ENCODE measurements at regions not wholly inside any gene's neighbourhood (a gene's known extent, or its start where the extent isn't known, plus 50 kb on each side); places are given as distances from the start of the nearest gene placed in this dataset.

DNA sequence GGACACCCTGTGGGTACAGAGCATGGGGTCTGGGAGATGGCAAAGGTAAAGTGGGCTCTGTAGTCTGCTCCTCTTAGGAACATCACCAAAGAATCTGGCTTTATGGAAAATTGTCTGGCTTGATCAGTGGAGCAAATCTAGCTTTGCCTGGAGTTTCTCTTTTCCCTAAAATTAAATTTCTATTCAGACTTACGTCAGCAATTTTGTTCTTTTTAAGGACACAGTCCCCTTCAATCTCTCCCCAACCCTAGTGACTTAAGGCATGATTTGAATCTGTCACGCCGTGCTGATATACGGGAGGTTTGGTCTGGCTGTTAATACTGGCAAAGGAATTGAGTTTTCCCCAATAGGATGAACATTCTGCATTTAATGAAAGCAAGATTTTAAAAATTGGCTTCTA is 72.3 kb upstream of the ERCC6L2 start:
- Histone ChIP-seq H4K91ac (ENCODE audit: insufficient read length, low read depth, low read length) (no peak overlapping the region), H2BK15ac (ENCODE audit: low read depth, low read length) (no peak overlapping the region), H3K23me2 (ENCODE audit: insufficient read length, low read depth, low read length, poor library complexity, severe bottlenecking) (no peaks in the 10 kb centered on the region), H4K8ac (replicated peaks; ENCODE audit: insufficient read length, low read depth, low read length) (no peak overlapping the region), H3K18ac (ENCODE audit: insufficient read length, low read depth, low read length) (no peak overlapping the region), H2AK5ac (ENCODE audit: insufficient read length, low read length) (no peak overlapping the region), H4K20me1 (ENCODE audit: control insufficient read depth, insufficient read depth, insufficient read length) (no peaks in the 10 kb centered on the region), H3K4ac (ENCODE audit: low read depth, low read length) (no peak overlapping the region), H3K4me2 (ENCODE audit: insufficient read depth, insufficient read length, low read length) (no peak overlapping the region), H3T11ph (ENCODE audit: low read length) (no peak overlapping the region), H3K56ac (ENCODE audit: insufficient read length, low read depth, low read length) (no peak overlapping the region), H3K9me3 (ENCODE audit: control insufficient read depth, low read depth, low read length) (no peaks in the 10 kb centered on the region), H3K14ac (ENCODE audit: insufficient read depth, low read length) (no peak overlapping the region), H2BK5ac (ENCODE audit: insufficient read length, low read length) (no peak overlapping the region), H3K79me2 (ENCODE audit: insufficient read depth, low read length) (no peaks in the 10 kb centered on the region), H3K9ac (ENCODE audit: extremely low read depth, insufficient read length, low read length) (no peak overlapping the region), H3K27me3 (ENCODE audit: insufficient read depth, low read length) (no peaks in the 10 kb centered on the region), H3K4me1 (ENCODE audit: insufficient read depth, low read length) (no peaks in the 10 kb centered on the region; the same call in 1 of the 2 replicates), H2BK20ac (ENCODE audit: low read depth, low read length, poor library complexity, severe bottlenecking) (no peak overlapping the region), H3K79me1 (ENCODE audit: insufficient read depth, low read depth, low read length, poor library complexity, severe bottlenecking) (no peaks in the 10 kb centered on the region), H2AFZ (ENCODE audit: low read length) (no peak overlapping the region), H2BK12ac (ENCODE audit: insufficient read length, low read depth, low read length) (peak overlapping the region; percentile 91), H3K23ac (ENCODE audit: insufficient read length, low read depth, low read length) (no peak overlapping the region), H2BK120ac (ENCODE audit: low read depth, low read length, poor library complexity, severe bottlenecking) (no peak overlapping the region), H3K27ac (ENCODE audit: insufficient read length, low read depth, low read length) (no peak overlapping the region), H4K5ac (ENCODE audit: insufficient read length, low read depth, low read length) (no peak overlapping the region)
- no peaks in the 10 kb centered on the region for H3K9me3 Mint-ChIP-seq
- H3K36me3 Mint-ChIP-seq (ENCODE audit: insufficient read depth in 1 of 3, low read depth in 3 of 3), result no peaks in the 10 kb centered on the region; a peak in 1 of 7 replicates
- DNase-seq, result no peak
- no peaks in the 10 kb centered on the region for H3K27me3 Mint-ChIP-seq (ENCODE audit: low read depth)
- no peak overlapping the region for H3K4me3 Mint-ChIP-seq
- no peak overlapping the region for H3K27ac Mint-ChIP-seq
- TF ChIP-seq, protein P1, sequence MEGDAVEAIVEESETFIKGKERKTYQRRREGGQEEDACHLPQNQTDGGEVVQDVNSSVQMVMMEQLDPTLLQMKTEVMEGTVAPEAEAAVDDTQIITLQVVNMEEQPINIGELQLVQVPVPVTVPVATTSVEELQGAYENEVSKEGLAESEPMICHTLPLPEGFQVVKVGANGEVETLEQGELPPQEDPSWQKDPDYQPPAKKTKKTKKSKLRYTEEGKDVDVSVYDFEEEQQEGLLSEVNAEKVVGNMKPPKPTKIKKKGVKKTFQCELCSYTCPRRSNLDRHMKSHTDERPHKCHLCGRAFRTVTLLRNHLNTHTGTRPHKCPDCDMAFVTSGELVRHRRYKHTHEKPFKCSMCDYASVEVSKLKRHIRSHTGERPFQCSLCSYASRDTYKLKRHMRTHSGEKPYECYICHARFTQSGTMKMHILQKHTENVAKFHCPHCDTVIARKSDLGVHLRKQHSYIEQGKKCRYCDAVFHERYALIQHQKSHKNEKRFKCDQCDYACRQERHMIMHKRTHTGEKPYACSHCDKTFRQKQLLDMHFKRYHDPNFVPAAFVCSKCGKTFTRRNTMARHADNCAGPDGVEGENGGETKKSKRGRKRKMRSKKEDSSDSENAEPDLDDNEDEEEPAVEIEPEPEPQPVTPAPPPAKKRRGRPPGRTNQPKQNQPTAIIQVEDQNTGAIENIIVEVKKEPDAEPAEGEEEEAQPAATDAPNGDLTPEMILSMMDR (conservative IDR thresholded peaks at IDR 0.05), result no peak
- no CpG with 5 or more reads among the region's 4 CpGs for WGBS (ENCODE audit: extremely low coverage, insufficient read length, low lambda C conversion rate)
- peaks cover 11 to 13% of the 10 kb centered on the region in 2 experiments for H3K4me1 Mint-ChIP-seq

Measured in H9 (cell line).